Stimulated activated CD4-positive, alpha-beta T cell treated with anti-CD3 and anti-CD28 coated beads, Interleukin-15, amount 100 ng/mL, for 48 hours (primary cell): ENCODE measurements at regions not wholly inside any gene's neighbourhood (a gene's known extent, or its start where the extent isn't known, plus 50 kb on each side); places are given as distances from the start of the nearest gene placed in this dataset.

ENCODE experiments used
- DNase-seq, 2 donors: peaks; one replicate each; pipeline ENCODE4 v3.0.0-alpha.2; 2020; ENCODE audit warnings: low read depth in 2 of 2

GRCh38 chr3:168157903-168158302 lies 62.2 kb upstream of the GOLIM4 start:
- DNase-seq, result no peak

DNA sequence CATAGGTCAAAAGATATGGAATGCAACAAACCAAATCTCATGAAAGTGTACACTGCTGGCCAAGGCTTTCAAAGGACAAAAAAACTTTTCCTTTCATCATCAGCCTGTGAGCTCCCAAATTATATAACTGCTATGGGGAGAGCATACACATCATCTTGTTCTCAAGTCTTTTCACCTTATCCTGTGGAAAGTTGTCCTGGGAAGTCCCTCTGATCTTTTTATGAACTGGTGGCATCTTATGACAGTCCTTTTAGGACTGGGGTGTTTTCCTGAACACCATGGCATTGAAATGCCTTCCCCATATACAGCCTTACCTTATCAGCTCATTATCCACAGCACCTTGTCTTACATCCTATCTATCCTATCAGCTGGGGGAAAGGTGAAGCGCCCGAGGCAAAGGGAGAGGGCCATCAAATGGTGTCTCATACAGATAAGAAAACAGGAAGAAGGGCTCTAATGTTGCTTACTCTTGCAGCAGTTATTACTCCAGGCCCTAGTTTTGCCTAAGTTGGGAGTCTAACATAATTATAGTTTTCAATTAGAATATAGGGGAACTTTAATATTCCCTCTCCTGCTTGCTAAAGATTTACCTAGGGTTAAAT lies 61.5 kb upstream of the GOLIM4 start:
- DNase-seq, result no peak

GRCh38 chr3:168156479-168156878 lies 60.8 kb upstream of the GOLIM4 start:
- DNase-seq, result no peak

DNA sequence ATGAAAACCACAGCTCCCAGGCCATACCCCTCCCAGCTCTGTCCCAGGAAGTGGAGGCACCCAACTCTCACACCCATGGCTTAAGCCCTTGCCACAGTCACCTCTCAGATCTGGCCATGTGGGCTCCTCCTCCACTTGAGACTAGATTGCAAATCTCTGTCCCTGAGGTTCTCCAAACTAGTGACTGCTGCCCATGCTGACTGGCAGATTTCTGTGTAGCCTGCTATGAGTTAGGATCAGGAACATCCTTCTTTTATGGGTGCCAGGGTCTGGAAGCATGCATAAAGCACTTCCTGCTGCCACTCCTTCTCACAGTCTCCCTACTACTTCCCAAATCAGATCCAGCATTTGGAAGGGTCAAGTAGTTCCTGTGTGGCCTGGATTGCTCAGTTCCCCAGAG lies 59.6 kb upstream of the GOLIM4 start:
- DNase-seq, result no peak

GRCh38 chr3:168154089-168154488 lies 58.4 kb upstream of the GOLIM4 start:
- no peak for DNase-seq

DNA sequence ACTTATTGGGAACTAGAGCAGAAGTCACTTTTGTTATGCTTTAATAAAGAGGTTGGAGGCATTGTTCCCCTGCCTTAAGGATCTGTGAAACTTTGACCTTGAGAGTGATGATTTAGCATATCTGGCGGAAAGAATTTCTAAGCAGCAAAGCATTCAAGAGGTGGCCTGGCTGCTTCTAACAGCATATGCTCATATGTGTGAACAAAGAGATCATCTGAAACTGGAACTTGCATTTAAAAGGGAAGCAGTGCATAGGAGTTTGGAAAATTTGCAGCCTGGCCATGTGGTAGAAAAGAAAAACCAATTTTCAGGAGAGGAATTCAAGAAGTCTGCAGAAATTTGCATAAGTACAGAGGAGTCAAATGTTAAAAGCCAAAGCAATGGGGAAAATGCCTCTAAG lies 56.4 kb upstream of the GOLIM4 start:
- no peak for DNase-seq
